GM23248 (cell line): ENCODE measurements at regions not wholly inside any gene's neighbourhood (a gene's known extent, or its start where the extent isn't known, plus 50 kb on each side); places are given as distances from the start of the nearest gene placed in this dataset.

ENCODE experiments used
- DNase-seq: peaks from one replicate; pipeline ENCODE4 v3.0.0-alpha.2; 2015
- H2AFZ ChIP-seq: fragments of 200-600 bp; sonication (generic); 2 replicates; pipeline ENCODE4 v1.6.1; 2016; ENCODE audit warnings: antibody characterized with exemption
- H3F3A ChIP-seq: fragments of 200-600 bp; sonication (generic); 2 replicates; pipeline ENCODE4 v1.6.1; 2016; ENCODE audit warnings: mild to moderate bottlenecking, antibody characterized with exemption, mixed run types; ENCODE audit not compliant: insufficient read depth
- H3K27ac ChIP-seq: fragments of 200-600 bp; sonication (generic); 2 replicates; pipeline ENCODE4 v1.5.1; 2016; ENCODE audit warnings: mild to moderate bottlenecking
- H3K27me3 ChIP-seq: fragments of 200-600 bp; sonication (generic); replicated peaks from 2 replicates; pipeline ENCODE4 v1.6.1; 2016; ENCODE audit warnings: mild to moderate bottlenecking; ENCODE audit not compliant: insufficient read depth
- H3K36me3 ChIP-seq: fragments of 200-600 bp; sonication (generic); 2 replicates; pipeline ENCODE4 v1.6.1; 2016; ENCODE audit warnings: low read depth, mild to moderate bottlenecking
- H3K4me1 ChIP-seq: fragments of 200-600 bp; sonication (generic); 2 replicates; pipeline ENCODE4 v1.6.1; 2016; ENCODE audit warnings: mild to moderate bottlenecking; ENCODE audit not compliant: insufficient read depth
- H3K4me2 ChIP-seq: fragments of 200-600 bp; sonication (generic); one replicate; pipeline ENCODE4 v1.6.1; 2016; ENCODE audit warnings: mild to moderate bottlenecking; ENCODE audit not compliant: unreplicated experiment
- H3K4me3 ChIP-seq: fragments of 200-600 bp; sonication (generic); 2 replicates; pipeline ENCODE4 v1.5.1; 2016; ENCODE audit warnings: mild to moderate bottlenecking
- H3K79me2 ChIP-seq: fragments of 200-600 bp; sonication (generic); 2 replicates; pipeline ENCODE4 v1.6.1; 2016; ENCODE audit warnings: mild to moderate bottlenecking; ENCODE audit not compliant: insufficient read depth
- H3K9ac ChIP-seq: fragments of 200-600 bp; sonication (generic); 2 replicates; pipeline ENCODE4 v1.6.1; 2016; ENCODE audit warnings: mild to moderate bottlenecking
- H3K9me2 ChIP-seq: fragments of 200-600 bp; sonication (generic); 2 replicates; pipeline ENCODE4 v1.6.1; 2016; ENCODE audit warnings: mixed run types, mild to moderate bottlenecking, moderate library complexity; ENCODE audit not compliant: insufficient read depth
- H3K9me3 ChIP-seq: fragments of 200-600 bp; sonication (generic); one replicate; pipeline ENCODE4 v1.6.1; 2017; ENCODE audit warnings: low read depth
- H4K20me1 ChIP-seq: fragments of 200-600 bp; sonication (generic); 2 replicates; pipeline ENCODE4 v1.6.0; 2016; ENCODE audit not compliant: insufficient read depth
- EZH2 ChIP-seq: fragments of 200-600 bp; sonication (generic); IDR thresholded peaks from 2 replicates; pipeline ENCODE4 v1.6.1; 2018; ENCODE audit warnings: antibody characterized with exemption, mild to moderate bottlenecking; ENCODE audit not compliant: insufficient read depth, poor library complexity, severe bottlenecking
- EZH2phosphoT487 ChIP-seq: fragments of 200-600 bp; sonication (generic); IDR thresholded peaks from 2 replicates; pipeline ENCODE4 v1.6.1; 2018; ENCODE audit warnings: antibody characterized with exemption, moderate library complexity, mild to moderate bottlenecking, low read depth; ENCODE audit not compliant: insufficient read depth
- WGBS, 2 experiments: methylation state at CpG; one replicate each; pipeline ENCODE4 v1.1.6; 2015 to 2017; ENCODE audit warnings: low lambda C conversion rate in 2 of 2, low coverage in 1 of 2; ENCODE audit errors: missing lambda C conversion rate in 2 of 2; 5-methylcytosine and 5-hydroxymethylcytosine counted together
- in situ Hi-C: fragments of 300-500 bp; cut with MboI; formaldehyde crosslinking; loops from 2 replicates; pipeline ENCODE4 v1.15.0; 2020

DNA sequence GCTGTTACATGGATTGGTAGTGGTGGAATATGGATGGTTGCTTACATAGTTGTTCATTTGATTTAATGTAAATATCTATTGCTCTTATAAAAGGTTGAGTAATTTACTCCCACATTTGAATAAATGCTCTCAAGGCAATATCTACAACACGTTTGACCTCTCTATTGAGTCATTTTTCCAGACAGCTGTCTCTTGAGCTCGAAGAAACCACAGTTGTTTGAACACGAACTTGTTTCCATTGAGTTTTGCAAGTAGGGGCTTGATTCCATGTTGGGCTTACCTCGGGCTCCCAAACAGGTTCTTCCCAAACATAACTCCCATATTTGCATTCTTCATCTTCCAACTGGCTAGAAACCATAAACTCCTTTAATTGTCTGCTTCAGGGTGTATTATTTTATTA lies 115.0 kb upstream of the HMHB1 start:
- Histone ChIP-seq H3F3A (no peaks in the 10 kb centered on the region), H3K27ac (no peak overlapping the region), H4K20me1 (no peaks in the 10 kb centered on the region), H3K27me3 (no peaks in the 10 kb centered on the region), H3K9me3 (no peaks in the 10 kb centered on the region), H3K9ac (no peak overlapping the region), H3K4me3 (no peak overlapping the region), H3K4me2 (no peak overlapping the region), H3K79me2 (no peaks in the 10 kb centered on the region), H3K36me3 (no peaks in the 10 kb centered on the region), H3K9me2 (no peaks in the 10 kb centered on the region), H2AFZ (no peak overlapping the region), H3K4me1 (no peaks in the 10 kb centered on the region)
- in situ Hi-C loops: no loop called here
- no peak for TF ChIP-seq EZH2phosphoT487
- no peak for TF ChIP-seq EZH2
- DNase-seq: no peak
- 70 to 75% methylated on average over 4 of the region's 4 CpGs for WGBS, 2 experiments

DNA sequence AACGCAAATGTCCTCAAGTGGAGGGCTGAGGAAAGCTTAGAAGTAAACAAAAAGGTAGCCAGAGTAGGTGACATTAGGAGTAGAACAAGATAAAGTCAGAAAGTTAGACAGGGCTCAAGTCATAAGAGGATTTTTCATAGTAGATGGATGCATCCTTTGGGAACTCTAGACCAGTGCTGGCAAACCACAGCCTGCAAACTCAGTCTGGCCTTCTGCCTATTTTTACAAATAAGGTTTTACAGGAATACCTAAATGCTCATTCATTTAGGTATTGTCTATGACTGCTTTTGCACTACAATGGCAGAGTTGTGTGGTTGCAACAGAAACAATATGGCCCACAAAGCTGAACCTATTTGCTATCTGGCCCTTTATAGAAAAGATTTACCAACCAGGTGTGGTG lies 116.0 kb upstream of the HMHB1 start:
- H3K9ac ChIP-seq: no peak overlapping the region
- no peak for DNase-seq
- TF ChIP-seq EZH2phosphoT487: no peak
- TF ChIP-seq EZH2: no peak

DNA sequence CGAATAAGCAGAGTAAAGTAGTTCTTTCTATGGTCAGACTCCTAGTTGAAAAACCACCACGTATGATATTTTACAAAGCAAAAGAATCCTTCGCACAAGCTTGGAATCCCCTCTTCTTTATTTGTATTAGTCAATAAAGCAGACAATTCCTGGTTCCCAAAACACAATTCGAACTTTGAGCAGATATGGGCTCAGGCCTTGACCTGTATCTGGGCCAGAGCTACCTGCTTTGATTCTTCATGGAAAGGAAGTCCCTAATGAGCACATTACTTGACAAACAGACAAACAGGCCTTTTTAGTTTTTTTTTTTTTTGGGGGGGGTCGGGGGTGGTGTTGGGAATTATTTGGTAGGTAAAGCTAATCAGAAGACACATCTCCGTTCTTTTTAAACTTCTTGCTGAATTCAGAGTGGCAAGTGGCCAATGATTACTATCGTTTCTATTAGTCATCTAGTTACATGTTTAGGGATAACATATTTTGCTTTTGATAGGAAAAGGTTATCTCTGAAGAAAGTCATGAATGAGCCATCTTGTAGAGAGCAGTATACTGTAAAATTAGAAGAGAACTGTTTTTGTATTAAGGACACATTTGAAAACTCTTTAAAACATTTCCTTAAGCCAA lies 116.6 kb upstream of the HMHB1 start:
- no peaks in the 10 kb centered on the region for H3K36me3 ChIP-seq
- no peak overlapping the region for H3K4me2 ChIP-seq
- no peak for DNase-seq
- no peaks in the 10 kb centered on the region for H3K27me3 ChIP-seq
- H3K4me3 ChIP-seq: no peak overlapping the region
- no peak overlapping the region for H3K27ac ChIP-seq
- 81 to 87% methylated on average over 6 to 7 of the region's 7 CpGs for WGBS, 2 experiments
- TF ChIP-seq EZH2phosphoT487 (no peak), EZH2 (no peak)
- H3K4me1 ChIP-seq: no peaks in the 10 kb centered on the region
- no peaks in the 10 kb centered on the region for H3K79me2 ChIP-seq
- H3F3A ChIP-seq: no peaks in the 10 kb centered on the region
- in situ Hi-C loops: no loop called here
- H4K20me1 ChIP-seq: no peaks in the 10 kb centered on the region
- no peaks in the 10 kb centered on the region for H3K9me2 ChIP-seq
- no peak overlapping the region for H3K9ac ChIP-seq
- H3K9me3 ChIP-seq: no peaks in the 10 kb centered on the region
- no peak overlapping the region for H2AFZ ChIP-seq

More for the DNA sequence above, 116.0 kb upstream of the HMHB1 start:
- Histone ChIP-seq H2AFZ (no peak overlapping the region), H3K27me3 (no peaks in the 10 kb centered on the region), H3K36me3 (no peaks in the 10 kb centered on the region), H3K4me2 (no peak overlapping the region), H3F3A (no peaks in the 10 kb centered on the region), H3K9me2 (no peaks in the 10 kb centered on the region), H3K4me1 (no peaks in the 10 kb centered on the region), H3K79me2 (no peaks in the 10 kb centered on the region), H3K4me3 (no peak overlapping the region), H4K20me1 (no peaks in the 10 kb centered on the region), H3K27ac (no peak overlapping the region), H3K9me3 (no peaks in the 10 kb centered on the region)
- WGBS, 2 experiments: 93 to 94% methylated on average over 1 of the region's 1 CpG
- in situ Hi-C loops: no loop called here

DNA sequence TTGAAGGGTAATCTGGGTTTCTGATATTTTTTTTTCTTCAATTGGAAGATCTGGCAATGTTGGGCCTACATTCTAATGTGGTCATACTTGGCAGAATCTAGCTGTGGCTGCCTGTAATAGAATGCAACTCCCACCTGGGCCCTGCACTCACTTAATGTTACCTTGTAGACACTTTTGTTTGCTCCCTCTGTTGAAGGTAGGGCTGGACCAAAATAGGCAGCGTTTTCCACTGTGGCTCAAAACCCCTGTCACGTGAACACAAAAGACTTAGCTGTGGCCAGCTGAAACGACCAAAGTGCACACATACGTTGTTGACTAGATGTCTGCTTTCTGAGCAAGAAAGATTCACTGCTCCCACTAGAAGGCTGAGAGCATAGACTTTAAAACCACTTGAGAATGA lies 117.6 kb upstream of the HMHB1 start:
- no peak overlapping the region for H3K9ac ChIP-seq
- H4K20me1 ChIP-seq: no peaks in the 10 kb centered on the region
- no peaks in the 10 kb centered on the region for H3K27me3 ChIP-seq
- H3K27ac ChIP-seq: no peak overlapping the region
- H3F3A ChIP-seq: no peaks in the 10 kb centered on the region
- TF ChIP-seq EZH2: no peak
- no peak for TF ChIP-seq EZH2phosphoT487
- in situ Hi-C loops: no loop called here
- no peak for DNase-seq
- H3K79me2 ChIP-seq: no peaks in the 10 kb centered on the region
- H3K4me2 ChIP-seq: no peak overlapping the region
- no peaks in the 10 kb centered on the region for H3K9me3 ChIP-seq
- no peak overlapping the region for H3K4me3 ChIP-seq
- no peaks in the 10 kb centered on the region for H3K9me2 ChIP-seq
- H2AFZ ChIP-seq: no peak overlapping the region
- 88 to 90% methylated on average over 4 of the region's 4 CpGs for WGBS, 2 experiments
- no peaks in the 10 kb centered on the region for H3K36me3 ChIP-seq
- no peaks in the 10 kb centered on the region for H3K4me1 ChIP-seq
